SIG-M5 treated with dmso at 0.1 percent for 504 hours (cell line): ENCODE measurements at regions not wholly inside any gene's neighbourhood (a gene's known extent, or its start where the extent isn't known, plus 50 kb on each side); places are given as distances from the start of the nearest gene placed in this dataset.
"Not testable (repeated sequence)": the region's sequence is repeated elsewhere in the genome, so short reads cannot be mapped to it uniquely, and the experiment has no call there.

Experiments
- DNase-seq: peaks from one replicate; lab custom pipeline; 2025; ENCODE audit not compliant: unreplicated experiment; lab: John Stamatoyannopoulos, UW

GRCh38 chr21:28151758-28152157, 840.9 kb downstream of the LTN1 start:
- DNase-seq, result no peak

GRCh38 chr21:28150778-28151177, 841.9 kb downstream of the LTN1 start:
- no peak for DNase-seq

GRCh38 chr21:28148400-28149064, 844.1 kb downstream of the LTN1 start:
- DNase-seq, result no peak

- no peak for DNase-seq
Measured at GRCh38 chr21:28144653-28145052, 848.0 kb downstream of the LTN1 start.

- no peak for DNase-seq
Measured at GRCh38 chr21:28144089-28144488, 848.6 kb downstream of the LTN1 start.

GRCh38 chr21:28142697-28143096, 850.0 kb downstream of the LTN1 start:
- peak; percentile 78 for DNase-seq

GRCh38 chr21:28138272-28138671, 854.4 kb downstream of the LTN1 start:
- DNase-seq, result no peak

GRCh38 chr21:28136656-28137255, 855.9 kb downstream of the LTN1 start:
- no peak for DNase-seq

GRCh38 chr21:28135646-28136045, 857.0 kb downstream of the LTN1 start:
- DNase-seq, result peak; percentile 22

- no peak for DNase-seq
Measured at GRCh38 chr21:28133116-28133515, 859.6 kb downstream of the LTN1 start.

- no peak for DNase-seq
Measured at GRCh38 chr21:28132713-28133112, 860.0 kb downstream of the LTN1 start.

- no peak for DNase-seq
Measured at GRCh38 chr21:28127175-28127785, 865.4 kb downstream of the LTN1 start.

GRCh38 chr21:28126521-28127174, 866.0 kb downstream of the LTN1 start:
- no peak for DNase-seq

- DNase-seq, result no peak
Measured at GRCh38 chr21:28124541-28124940, 868.1 kb downstream of the LTN1 start.

GRCh38 chr21:28118570-28118969, 874.1 kb downstream of the LTN1 start:
- DNase-seq, result no peak

- not testable (repeated sequence) for DNase-seq
Measured at GRCh38 chr21:28114986-28115385, 877.7 kb downstream of the LTN1 start.

GRCh38 chr21:28113718-28114117, 879.0 kb downstream of the LTN1 start:
- DNase-seq, result no peak

GRCh38 chr21:28112511-28112910, 880.2 kb downstream of the LTN1 start:
- DNase-seq, result no peak

- no peak for DNase-seq
Measured at GRCh38 chr21:28111151-28111619, 881.5 kb downstream of the LTN1 start.

- DNase-seq, result no peak
Measured at GRCh38 chr21:28110716-28111115, 882.0 kb downstream of the LTN1 start.

- no peak for DNase-seq
Measured at GRCh38 chr21:28110074-28110473, 882.6 kb downstream of the LTN1 start.

GRCh38 chr21:28106370-28106890, 886.2 kb downstream of the LTN1 start:
- DNase-seq, result no peak
